ENCODE measurements at regions not wholly inside any gene's neighbourhood (a gene's known extent, or its start where the extent isn't known, plus 50 kb on each side); places are given as distances from the start of the nearest gene placed in this dataset.

GRCh38 chr7:131238347-131238931, 89.2 kb upstream of the MKLN1 start:
- Histone ChIP-seq H3K4me2 (peak overlapping the region in 5 of 11 experiments; percentile 31 to 63 (median 47); a peak in 10 of 22 replicates), H3K4me3 (no peak overlapping the region), H4K20me1 (no peaks in the 10 kb centered on the region), H3K27me3 (no peaks in the 10 kb centered on the region), H3K36me3 (no peaks in the 10 kb centered on the region), H3K27ac (peak overlapping the region in 4 of 11 experiments; percentile 31 to 59 (median 44); a peak in 7 of 22 replicates), H3K4me1 (peaks cover 24 to 56% (median 37%) of the 10 kb centered on the region in 10 experiments), H3K9ac (no peak overlapping the region), H3K9me3 (replicated peaks in 1 of 11) (peaks cover 0 to 9% (median 0%) of the 10 kb centered on the region in 11 experiments; a peak in 3 of 22 replicates)
- TF ChIP-seq Cebpa-rat (IDR thresholded peaks at IDR 0.05): no peak

GRCh38 chr7:131241386-131241785, 86.3 kb upstream of the MKLN1 start:
- Histone ChIP-seq H3K4me2 (no peak overlapping the region), H4K20me1 (no peaks in the 10 kb centered on the region), H3K36me3 (no peaks in the 10 kb centered on the region), H3K27ac (no peak overlapping the region), H3K9me3 (replicated peaks in 1 of 11) (peaks cover 0 to 9% (median 0%) of the 10 kb centered on the region in 11 experiments; a peak in 3 of 22 replicates), H3K4me3 (no peak overlapping the region), H3K4me1 (peaks cover 0 to 30% (median 9%) of the 10 kb centered on the region in 10 experiments; a peak in 17 of 20 replicates), H3K9ac (no peak overlapping the region), H3K27me3 (no peaks in the 10 kb centered on the region)
- TF ChIP-seq Cebpa-rat (IDR thresholded peaks at IDR 0.05): no peak

- H3K4me2 ChIP-seq: no peak overlapping the region
- no peak overlapping the region for H3K27ac ChIP-seq
- H3K36me3 ChIP-seq: no peaks in the 10 kb centered on the region
- H3K4me1 ChIP-seq: peaks cover 0 to 22% (median 6%) of the 10 kb centered on the region in 10 experiments; a peak in 10 of 20 replicates
- peaks cover 0 to 9% (median 0%) of the 10 kb centered on the region in 11 experiments; a peak in 3 of 22 replicates for H3K9me3 ChIP-seq (replicated peaks in 1 of 11)
- H4K20me1 ChIP-seq: no peaks in the 10 kb centered on the region
- no peaks in the 10 kb centered on the region for H3K27me3 ChIP-seq
- no peak for TF ChIP-seq Cebpa-rat (IDR thresholded peaks at IDR 0.05)
- no peak overlapping the region for H3K9ac ChIP-seq
- no peak overlapping the region for H3K4me3 ChIP-seq
Observed at GRCh38 chr7:131242123-131242650, 85.5 kb upstream of the MKLN1 start.

DNA sequence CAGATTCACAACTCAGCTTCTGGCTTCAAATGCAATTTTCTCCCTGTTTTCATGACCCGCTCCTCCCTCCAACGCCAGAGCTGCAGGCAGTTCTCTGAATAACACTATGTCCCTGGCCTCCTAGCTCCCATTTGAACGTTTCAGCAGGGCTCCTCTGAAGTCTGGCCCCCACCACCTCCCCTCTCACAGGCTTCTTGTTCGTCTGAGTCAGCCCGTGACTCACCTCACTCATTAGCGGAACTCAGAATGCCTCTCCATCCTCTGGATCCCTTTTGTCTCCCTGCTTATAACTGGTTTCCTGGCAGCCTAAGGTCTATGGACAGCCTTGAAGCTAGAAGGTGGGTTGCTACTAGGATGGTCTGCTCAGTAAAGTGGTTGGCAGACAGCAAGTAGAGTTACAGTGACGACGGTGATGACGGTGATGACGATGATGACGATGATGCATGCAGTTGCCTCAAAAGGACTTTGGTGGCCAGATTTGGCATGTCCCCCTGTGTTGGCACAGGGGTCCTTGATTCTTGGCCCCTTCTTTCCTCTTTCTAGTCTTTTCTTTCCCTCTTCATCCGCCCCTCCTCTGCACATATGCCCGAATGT, 83.3 kb upstream of the MKLN1 start:
- H4K20me1 ChIP-seq: no peaks in the 10 kb centered on the region
- H3K4me1 ChIP-seq: peaks cover 0 to 7% (median 0%) of the 10 kb centered on the region in 10 experiments; a peak in 1 of 20 replicates
- no peaks in the 10 kb centered on the region for H3K9me3 ChIP-seq (replicated peaks in 1 of 11)
- no peaks in the 10 kb centered on the region for H3K27me3 ChIP-seq
- no peak overlapping the region for H3K4me3 ChIP-seq
- no peak overlapping the region for H3K27ac ChIP-seq
- no peak for TF ChIP-seq Cebpa-rat (IDR thresholded peaks at IDR 0.05)
- no peak overlapping the region for H3K9ac ChIP-seq
- no peak overlapping the region; a peak in 1 of 22 replicates for H3K4me2 ChIP-seq
- H3K36me3 ChIP-seq: no peaks in the 10 kb centered on the region

DNA sequence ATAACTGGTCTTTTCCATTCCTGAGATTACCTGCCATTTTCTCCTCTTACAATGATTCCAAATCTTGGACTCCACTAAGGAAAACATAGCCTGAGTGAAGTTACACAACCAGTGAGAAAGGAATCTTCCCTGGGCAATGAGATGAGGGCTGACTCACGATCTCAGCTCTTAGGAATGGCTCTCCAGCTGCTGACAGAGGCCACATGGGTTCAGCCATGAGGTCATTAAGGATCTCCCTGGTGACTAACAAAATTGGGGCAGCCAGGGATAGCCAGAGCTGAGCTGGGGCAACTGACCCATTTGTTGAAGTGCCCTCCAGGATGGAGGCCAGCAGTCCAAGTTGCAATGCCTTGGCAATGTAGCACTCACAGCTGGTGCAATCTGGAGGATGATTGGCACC, 78.7 kb upstream of the MKLN1 start:
- H4K20me1 ChIP-seq: no peaks in the 10 kb centered on the region
- peak overlapping the region in 1 of 11 experiments; percentile 26; a peak in 2 of 22 replicates for H3K4me2 ChIP-seq
- no peak for TF ChIP-seq Cebpa-rat (IDR thresholded peaks at IDR 0.05)
- no peak overlapping the region for H3K4me3 ChIP-seq
- H3K9me3 ChIP-seq (replicated peaks in 1 of 11): peaks cover 0 to 13% (median 6%) of the 10 kb centered on the region in 11 experiments; a peak in 8 of 22 replicates
- H3K27ac ChIP-seq: no peak overlapping the region
- H3K9ac ChIP-seq: no peak overlapping the region
- peaks cover 0 to 16% (median 2%) of the 10 kb centered on the region in 10 experiments; a peak in 6 of 20 replicates for H3K4me1 ChIP-seq
- no peaks in the 10 kb centered on the region for H3K27me3 ChIP-seq
- no peaks in the 10 kb centered on the region for H3K36me3 ChIP-seq

DNA sequence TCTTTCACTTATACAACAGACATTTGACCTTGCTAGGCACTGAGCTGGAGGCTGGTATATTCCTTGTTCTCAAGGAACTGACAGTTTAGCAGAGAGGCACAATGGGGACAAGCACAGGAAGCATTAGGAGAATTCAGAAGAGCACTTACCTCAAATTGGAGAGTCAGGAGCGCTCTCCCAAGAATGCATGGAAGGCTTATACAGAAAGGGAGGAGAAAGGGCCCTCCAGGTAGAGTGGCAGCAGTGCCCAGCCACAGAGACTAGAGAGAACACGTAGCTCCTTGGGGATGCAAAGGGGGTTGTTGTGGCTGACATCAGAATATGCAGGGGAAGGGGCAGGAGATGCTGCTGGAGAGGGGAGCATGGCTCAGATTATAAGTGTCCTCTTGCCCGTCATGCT, 78.2 kb upstream of the MKLN1 start:
- Histone ChIP-seq H3K4me2 (peak overlapping the region in 1 of 11 experiments; percentile 26; a peak in 1 of 22 replicates), H3K4me3 (no peak overlapping the region), H3K4me1 (peaks cover 0 to 21% (median 2%) of the 10 kb centered on the region in 10 experiments; a peak in 6 of 20 replicates), H3K27me3 (no peaks in the 10 kb centered on the region), H3K9ac (no peak overlapping the region), H3K36me3 (no peaks in the 10 kb centered on the region), H3K27ac (no peak overlapping the region), H3K9me3 (replicated peaks in 1 of 11) (peaks cover 0 to 14% (median 6%) of the 10 kb centered on the region in 11 experiments; a peak in 12 of 22 replicates), H4K20me1 (no peaks in the 10 kb centered on the region)
- no peak for TF ChIP-seq Cebpa-rat (IDR thresholded peaks at IDR 0.05)

- Histone ChIP-seq H3K36me3 (no peaks in the 10 kb centered on the region), H3K4me3 (no peak overlapping the region), H3K9me3 (replicated peaks in 1 of 11) (peaks cover 8 to 23% (median 15%) of the 10 kb centered on the region in 11 experiments), H3K9ac (no peak overlapping the region), H3K27ac (no peak overlapping the region), H3K27me3 (no peaks in the 10 kb centered on the region), H4K20me1 (no peaks in the 10 kb centered on the region), H3K4me2 (no peak overlapping the region), H3K4me1 (peaks cover 0 to 26% (median 1%) of the 10 kb centered on the region in 10 experiments; a peak in 6 of 20 replicates)
- no peak for TF ChIP-seq Cebpa-rat (IDR thresholded peaks at IDR 0.05)
Observed at GRCh38 chr7:131250331-131250730, 77.3 kb upstream of the MKLN1 start.

DNA sequence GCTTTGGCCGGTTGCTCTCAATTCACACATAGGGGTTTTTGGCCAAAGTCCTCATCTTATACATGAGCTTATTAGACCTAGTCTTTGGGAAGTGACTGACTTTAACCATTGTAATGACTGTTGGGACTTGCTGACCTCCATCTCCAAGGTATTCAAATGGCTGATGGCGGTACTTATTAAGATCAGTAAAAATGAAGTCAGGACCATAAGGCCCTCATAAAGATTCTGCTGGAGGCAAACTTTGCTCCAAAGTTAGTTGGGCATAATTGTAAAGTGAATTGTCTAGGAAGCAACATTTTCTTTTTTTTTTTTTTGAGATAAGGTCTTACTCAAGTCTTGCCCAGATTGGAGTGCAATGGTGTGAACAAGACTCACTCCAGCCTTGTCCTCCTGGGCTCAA, 76.3 kb upstream of the MKLN1 start:
- H3K9ac ChIP-seq: no peak overlapping the region
- H3K9me3 ChIP-seq (replicated peaks in 1 of 11): peaks cover 11 to 29% (median 18%) of the 10 kb centered on the region in 11 experiments
- no peaks in the 10 kb centered on the region for H4K20me1 ChIP-seq
- H3K4me3 ChIP-seq: no peak overlapping the region
- TF ChIP-seq Cebpa-rat (IDR thresholded peaks at IDR 0.05): no peak
- no peak overlapping the region for H3K4me2 ChIP-seq
- no peak overlapping the region for H3K27ac ChIP-seq
- peaks cover 0 to 26% (median 1%) of the 10 kb centered on the region in 10 experiments; a peak in 6 of 20 replicates for H3K4me1 ChIP-seq
- H3K36me3 ChIP-seq: no peaks in the 10 kb centered on the region
- no peaks in the 10 kb centered on the region for H3K27me3 ChIP-seq

DNA sequence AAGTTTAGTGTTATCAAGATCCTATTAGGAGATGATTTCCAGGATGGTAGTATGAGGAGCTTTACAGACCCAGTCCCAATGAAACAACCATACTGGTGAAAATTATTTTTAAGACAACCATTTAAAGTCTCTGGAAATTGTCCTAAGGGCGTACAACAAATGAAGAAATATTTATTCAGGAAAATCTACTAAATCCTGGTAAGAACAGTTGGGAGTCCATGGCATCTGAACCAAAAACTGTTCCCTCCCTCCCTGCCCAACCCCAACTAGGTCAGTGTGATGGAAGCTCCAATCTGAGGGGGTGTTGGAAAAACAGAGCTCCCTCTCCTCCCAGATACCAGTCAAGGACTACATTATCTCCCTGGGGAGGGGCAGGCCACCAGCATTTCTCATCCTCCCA, 74.7 kb upstream of the MKLN1 start:
- no peaks in the 10 kb centered on the region for H3K27me3 ChIP-seq

More for the DNA sequence above, 74.7 kb upstream of the MKLN1 start:
- Histone ChIP-seq H3K9me3 (replicated peaks in 1 of 11) (peaks cover 11 to 29% (median 18%) of the 10 kb centered on the region in 11 experiments), H3K4me2 (peak overlapping the region in 1 of 11 experiments; percentile 88; a peak in 1 of 22 replicates), H3K4me3 (no peak overlapping the region), H3K4me1 (peaks cover 0 to 33% (median 1%) of the 10 kb centered on the region in 10 experiments; a peak in 6 of 20 replicates), H3K9ac (no peak overlapping the region), H4K20me1 (no peaks in the 10 kb centered on the region), H3K27ac (peak overlapping the region in 1 of 11 experiments; percentile 15; a peak in 1 of 22 replicates), H3K36me3 (no peaks in the 10 kb centered on the region)
- no peak for TF ChIP-seq Cebpa-rat (IDR thresholded peaks at IDR 0.05)

Measured in BLaER1 treated with 17β-estradiol and CSF1 and Interleukin-3, amounts not matched to agents 10 nM and 100 nM (cell line).